ENCODE measurements at regions not wholly inside any gene's neighbourhood (a gene's known extent, or its start where the extent isn't known, plus 50 kb on each side); places are given as distances from the start of the nearest gene placed in this dataset.

DNA sequence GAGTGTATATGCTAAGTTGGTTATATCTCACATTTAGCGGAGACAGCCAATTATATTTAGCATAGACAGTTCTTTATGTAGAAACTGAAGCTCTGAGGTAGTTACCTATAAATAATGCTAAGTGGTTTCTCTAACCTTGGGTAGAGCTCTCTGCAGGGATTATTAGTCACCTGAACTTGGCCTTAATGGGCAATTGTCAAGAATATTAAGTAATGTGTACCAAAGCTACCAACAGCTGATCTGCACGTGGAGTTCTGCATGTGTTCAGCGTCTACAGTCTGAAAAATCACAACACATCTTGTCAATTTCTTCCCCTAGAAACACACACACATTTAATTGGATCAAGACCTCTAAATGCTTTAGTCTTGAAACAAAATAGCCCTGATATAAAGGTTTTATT is 740.6 kb upstream of the FAM241A start:
- intact Hi-C loops (cut with micrococcal nuclease; ENCODE audit: unreplicated experiment) = no loop called here
- ChIA-PET CTCF (ENCODE audit: unreplicated experiment) (no interaction called here), POLR2A (no interaction called here)
- H3K27ac ChIP-seq (ENCODE audit: low read depth, low read length, poor library complexity, severe bottlenecking) = no peak overlapping the region
- H4K20me1 ChIP-seq (ENCODE audit: insufficient read depth, low read length) = no peaks in the 10 kb centered on the region
- no peak for DNase-seq (ENCODE audit: low spot score)
- TF ChIP-seq EZH2phosphoT487 (IDR thresholded peaks at IDR 0.05; ENCODE audit: borderline replicate concordance, low read depth, low read length) = no peak
- TF ChIP-seq, protein P1, sequence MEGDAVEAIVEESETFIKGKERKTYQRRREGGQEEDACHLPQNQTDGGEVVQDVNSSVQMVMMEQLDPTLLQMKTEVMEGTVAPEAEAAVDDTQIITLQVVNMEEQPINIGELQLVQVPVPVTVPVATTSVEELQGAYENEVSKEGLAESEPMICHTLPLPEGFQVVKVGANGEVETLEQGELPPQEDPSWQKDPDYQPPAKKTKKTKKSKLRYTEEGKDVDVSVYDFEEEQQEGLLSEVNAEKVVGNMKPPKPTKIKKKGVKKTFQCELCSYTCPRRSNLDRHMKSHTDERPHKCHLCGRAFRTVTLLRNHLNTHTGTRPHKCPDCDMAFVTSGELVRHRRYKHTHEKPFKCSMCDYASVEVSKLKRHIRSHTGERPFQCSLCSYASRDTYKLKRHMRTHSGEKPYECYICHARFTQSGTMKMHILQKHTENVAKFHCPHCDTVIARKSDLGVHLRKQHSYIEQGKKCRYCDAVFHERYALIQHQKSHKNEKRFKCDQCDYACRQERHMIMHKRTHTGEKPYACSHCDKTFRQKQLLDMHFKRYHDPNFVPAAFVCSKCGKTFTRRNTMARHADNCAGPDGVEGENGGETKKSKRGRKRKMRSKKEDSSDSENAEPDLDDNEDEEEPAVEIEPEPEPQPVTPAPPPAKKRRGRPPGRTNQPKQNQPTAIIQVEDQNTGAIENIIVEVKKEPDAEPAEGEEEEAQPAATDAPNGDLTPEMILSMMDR (conservative IDR thresholded peaks at IDR 0.05; ENCODE audit: low read length) = no peak
- H3K9me2 ChIP-seq (ENCODE audit: insufficient read depth, low read length) = no peaks in the 10 kb centered on the region
- H3K4me2 ChIP-seq (ENCODE audit: low read length) = no peak overlapping the region
- H3K9me3 ChIP-seq (ENCODE audit: low read length) = no peaks in the 10 kb centered on the region
- H3K4me3 ChIP-seq (ENCODE audit: low read depth, low read length, poor library complexity, severe bottlenecking) = no peak overlapping the region
- H3K36me3 ChIP-seq (ENCODE audit: insufficient read depth, low read length) = no peaks in the 10 kb centered on the region
- no peaks in the 10 kb centered on the region for H3K79me2 ChIP-seq (ENCODE audit: insufficient read depth, low read depth, low read length)
- no TSS peak for BruUV-seq (replicated peaks)
- no peak overlapping the region for H2AFZ ChIP-seq (ENCODE audit: low read length)
- no peaks in the 10 kb centered on the region for H3K4me1 ChIP-seq (ENCODE audit: insufficient read depth, low read length, poor library complexity, severe bottlenecking)

DNA sequence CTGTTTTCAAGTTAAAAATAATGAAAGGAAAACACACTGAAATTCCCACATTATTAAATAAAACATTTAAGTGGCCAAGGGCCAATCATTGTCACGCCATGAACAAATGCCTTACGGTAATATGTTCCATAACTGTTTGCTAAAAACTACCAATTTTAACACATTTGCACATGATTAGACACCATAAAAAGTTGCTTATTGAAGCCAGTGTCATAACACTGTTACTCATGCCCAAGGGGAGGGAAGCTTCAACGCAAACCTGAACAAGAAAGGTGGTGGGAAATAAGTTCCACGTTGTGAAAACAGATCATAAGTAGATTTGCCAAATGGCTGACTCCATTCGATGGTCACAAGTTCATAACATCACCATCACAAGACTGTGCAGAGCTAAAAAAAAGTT is 739.3 kb upstream of the FAM241A start:
- no peak overlapping the region for H3K4me2 ChIP-seq (ENCODE audit: low read length)
- CTCF ChIA-PET (ENCODE audit: unreplicated experiment) = no interaction called here
- H4K20me1 ChIP-seq (ENCODE audit: insufficient read depth, low read length) = no peaks in the 10 kb centered on the region
- intact Hi-C loops (cut with micrococcal nuclease; ENCODE audit: unreplicated experiment) = no loop called here
- H3K79me2 ChIP-seq (ENCODE audit: insufficient read depth, low read depth, low read length) = no peaks in the 10 kb centered on the region
- TF ChIP-seq, protein P1 (conservative IDR thresholded peaks at IDR 0.05; ENCODE audit: low read length) = no peak
- TF ChIP-seq EZH2phosphoT487 (IDR thresholded peaks at IDR 0.05; ENCODE audit: borderline replicate concordance, low read depth, low read length) = no peak
- H3K36me3 ChIP-seq (ENCODE audit: insufficient read depth, low read length) = no peaks in the 10 kb centered on the region
- no peaks in the 10 kb centered on the region for H3K9me2 ChIP-seq (ENCODE audit: insufficient read depth, low read length)
- no peak overlapping the region for H3K4me3 ChIP-seq (ENCODE audit: low read depth, low read length, poor library complexity, severe bottlenecking)
- H3K4me1 ChIP-seq (ENCODE audit: insufficient read depth, low read length, poor library complexity, severe bottlenecking) = no peaks in the 10 kb centered on the region
- H3K27ac ChIP-seq (ENCODE audit: low read depth, low read length, poor library complexity, severe bottlenecking) = no peak overlapping the region
- no peak for DNase-seq (ENCODE audit: low spot score)
- BruUV-seq (replicated peaks) = no TSS peak
- POLR2A ChIA-PET = no interaction called here
- H2AFZ ChIP-seq (ENCODE audit: low read length) = no peak overlapping the region
- H3K9me3 ChIP-seq (ENCODE audit: low read length) = no peaks in the 10 kb centered on the region

DNA sequence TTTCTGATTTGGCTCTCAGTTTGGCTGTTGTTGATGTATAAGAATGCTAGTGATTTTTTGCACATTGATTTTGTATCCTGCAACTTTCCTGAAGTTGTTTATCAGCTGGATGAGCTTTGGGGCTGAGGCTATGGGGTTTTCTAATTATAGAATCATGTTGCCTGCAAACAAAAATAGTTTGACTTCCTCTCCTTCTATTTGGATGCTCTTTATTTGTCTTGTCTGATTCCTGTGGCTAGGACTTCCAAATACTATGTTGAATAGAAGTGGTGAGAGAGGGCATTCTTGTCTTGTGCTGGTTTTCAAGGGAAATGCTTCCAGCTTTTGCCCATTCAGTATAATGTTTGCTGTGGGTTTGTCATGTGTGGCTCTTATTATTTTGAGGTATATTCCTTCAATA is 734.7 kb upstream of the FAM241A start:
- no peak for DNase-seq (ENCODE audit: low spot score)
- POLR2A ChIA-PET = interaction anchor here (0.8 kb wide), 1 partner anchor 244 kb away, joined by 4 read pairs; no protein-coding TSS in a partner anchor
- Histone ChIP-seq H2AFZ (ENCODE audit: low read length) (no peak overlapping the region), H3K79me2 (ENCODE audit: insufficient read depth, low read depth, low read length) (no peaks in the 10 kb centered on the region), H3K27ac (ENCODE audit: low read depth, low read length, poor library complexity, severe bottlenecking) (no peak overlapping the region), H3K4me1 (ENCODE audit: insufficient read depth, low read length, poor library complexity, severe bottlenecking) (no peaks in the 10 kb centered on the region), H3K36me3 (ENCODE audit: insufficient read depth, low read length) (no peaks in the 10 kb centered on the region), H4K20me1 (ENCODE audit: insufficient read depth, low read length) (no peaks in the 10 kb centered on the region), H3K9me3 (ENCODE audit: low read length) (no peaks in the 10 kb centered on the region), H3K4me2 (ENCODE audit: low read length) (no peak overlapping the region), H3K9me2 (ENCODE audit: insufficient read depth, low read length) (no peaks in the 10 kb centered on the region), H3K4me3 (ENCODE audit: low read depth, low read length, poor library complexity, severe bottlenecking) (no peak overlapping the region)
- CTCF ChIA-PET (ENCODE audit: unreplicated experiment) = no interaction called here
- no peak for TF ChIP-seq EZH2phosphoT487 (IDR thresholded peaks at IDR 0.05; ENCODE audit: borderline replicate concordance, low read depth, low read length)
- TF ChIP-seq, protein P1 (conservative IDR thresholded peaks at IDR 0.05; ENCODE audit: low read length) = no peak
- intact Hi-C loops (cut with micrococcal nuclease; ENCODE audit: unreplicated experiment) = no loop called here
- no TSS peak for BruUV-seq (replicated peaks)

Measured in OCI-LY7 (cell line).